Urothelium cell line (cell line): ENCODE measurements at regions not wholly inside any gene's neighbourhood (a gene's known extent, or its start where the extent isn't known, plus 50 kb on each side); places are given as distances from the start of the nearest gene placed in this dataset.
"Not testable (repeated sequence)": the region's sequence is repeated elsewhere in the genome, so short reads cannot be mapped to it uniquely, and the experiment has no call there.

ENCODE experiments used
- DNase-seq: peaks from one replicate; pipeline ENCODE4 v3.0.0; 2011; ENCODE audit warnings: low spot score, mixed read lengths
- FAIRE-seq: peaks from 2 replicates; lab custom pipeline; 2011; peaks lifted over from hg19 to GRCh38; lab: Jason Lieb, UNC

DNA sequence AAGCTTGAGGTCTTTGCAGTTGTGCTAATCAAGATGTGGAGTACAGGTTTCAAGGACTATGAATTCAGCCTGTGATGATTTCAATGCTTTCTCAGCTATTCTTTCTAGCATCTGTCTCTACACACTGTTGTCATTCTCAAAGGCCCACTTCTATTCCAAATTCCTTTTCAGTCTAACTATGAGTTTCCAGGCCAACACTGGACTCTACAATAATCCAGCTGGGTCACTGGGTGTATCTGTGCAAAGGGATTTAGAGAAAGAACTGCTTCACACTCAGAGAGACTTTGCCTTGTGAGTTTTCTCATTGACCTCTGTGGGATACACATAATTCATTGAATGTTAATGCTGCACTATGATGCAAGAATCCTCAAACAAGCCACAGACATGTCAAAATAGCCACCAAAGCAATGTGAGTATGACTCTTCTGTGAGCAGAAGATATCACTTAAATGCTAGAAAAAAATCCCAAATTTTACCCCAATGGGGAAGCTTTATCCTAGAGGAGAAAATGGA lies 171.8 kb upstream of the CLNK start:
- FAIRE-seq (no peak), DNase-seq (no peak)

DNA sequence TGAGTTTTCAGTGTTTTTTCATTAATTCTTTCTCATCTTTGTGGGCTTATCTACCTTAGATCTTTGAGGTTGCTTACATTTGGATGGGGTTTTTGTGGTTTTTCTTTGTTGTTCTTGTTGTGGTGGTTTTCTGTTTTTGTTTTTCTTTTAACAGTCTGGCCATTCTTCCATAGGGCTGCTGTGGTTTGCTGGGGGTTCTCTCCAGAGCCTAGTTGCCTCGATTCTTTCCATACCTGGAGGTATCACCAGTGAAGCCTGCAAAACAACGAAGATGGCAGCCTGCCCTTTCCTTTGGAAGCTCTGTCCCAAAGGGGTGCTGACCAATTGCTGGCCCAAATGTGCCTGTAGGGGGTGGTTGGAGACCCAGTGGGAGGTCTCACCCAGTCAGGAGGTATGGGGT lies 168.6 kb upstream of the CLNK start:
- DNase-seq (no peak), FAIRE-seq (no peak)

DNA sequence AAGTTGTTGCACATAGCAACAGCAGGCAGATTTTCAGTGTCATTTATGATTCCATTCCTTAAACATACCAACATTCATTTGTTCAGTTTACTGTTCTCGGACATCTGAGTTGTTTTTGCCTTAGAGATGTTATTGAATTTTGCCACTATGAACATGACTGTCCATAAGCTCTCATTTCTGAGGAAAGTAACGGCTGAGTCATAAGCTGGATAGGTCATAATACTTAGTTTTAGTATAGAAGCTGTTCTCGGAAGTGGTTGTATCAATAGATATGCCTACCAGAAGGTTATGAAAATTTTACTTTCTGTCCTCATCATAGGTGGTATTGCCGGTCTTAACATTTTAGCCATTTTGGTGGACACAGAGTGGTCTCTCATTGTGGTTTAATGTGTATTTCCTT lies 157.1 kb upstream of the CLNK start:
- DNase-seq (no peak), FAIRE-seq (no peak)

DNA sequence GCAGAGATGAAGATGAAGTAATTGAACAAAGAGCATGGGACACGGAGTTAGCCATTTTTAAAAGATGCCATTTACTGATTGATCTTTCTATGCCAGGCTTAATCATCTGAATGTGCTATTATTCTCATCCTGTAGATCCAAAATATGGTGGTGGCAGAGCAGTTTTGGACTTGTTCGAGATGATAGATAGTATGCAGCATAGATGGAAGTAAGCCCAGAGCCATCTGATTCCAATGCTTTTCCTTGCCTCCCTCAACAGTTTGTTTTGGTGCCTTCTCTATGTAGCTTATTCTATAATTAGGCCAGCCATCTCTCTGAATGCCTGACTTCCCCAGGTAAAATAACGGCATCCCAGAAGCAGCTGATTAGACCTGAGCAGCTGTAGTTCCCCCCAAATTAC lies 152.6 kb upstream of the CLNK start:
- FAIRE-seq = no peak

DNA sequence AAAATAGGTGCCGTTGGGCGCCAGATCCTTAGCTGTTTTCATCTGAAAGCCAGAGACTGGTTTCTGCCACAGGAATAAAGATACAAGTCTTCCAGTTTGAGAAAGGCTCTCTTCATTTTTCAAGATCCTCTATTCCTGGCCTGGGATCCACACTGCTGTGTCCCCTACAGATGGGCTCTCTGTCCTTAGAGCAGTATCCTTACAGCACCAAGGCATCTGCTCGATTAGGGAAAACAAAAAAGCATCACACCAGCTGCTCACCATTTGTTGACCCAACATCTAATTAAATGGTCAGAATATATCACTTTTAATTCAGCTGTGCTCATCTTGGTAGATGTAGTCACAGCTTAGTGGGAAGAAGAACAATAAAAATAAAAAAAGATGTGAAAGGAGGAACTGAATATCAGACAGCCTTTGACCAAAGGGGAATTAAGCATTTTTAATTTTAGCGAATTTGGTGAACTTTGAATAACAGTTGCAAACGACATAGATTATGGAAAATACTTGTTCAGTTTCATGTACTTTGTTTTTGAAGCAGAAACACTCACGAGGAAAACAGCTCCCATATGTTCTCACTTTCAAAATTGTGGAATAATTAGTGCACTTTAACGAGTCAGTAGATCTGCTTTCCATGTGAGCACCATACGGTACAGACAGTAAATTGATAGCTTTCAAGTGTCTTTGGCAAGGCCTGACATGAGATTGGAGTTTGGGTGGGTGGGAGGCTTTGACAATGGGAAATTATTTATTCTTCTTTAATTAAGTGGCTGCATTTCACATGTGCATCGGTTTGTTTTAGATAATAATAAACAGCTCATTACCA lies 148.4 kb upstream of the CLNK start:
- no peak for DNase-seq
- FAIRE-seq = no peak

More for the DNA sequence above, 152.6 kb upstream of the CLNK start:
- no peak for DNase-seq

DNA sequence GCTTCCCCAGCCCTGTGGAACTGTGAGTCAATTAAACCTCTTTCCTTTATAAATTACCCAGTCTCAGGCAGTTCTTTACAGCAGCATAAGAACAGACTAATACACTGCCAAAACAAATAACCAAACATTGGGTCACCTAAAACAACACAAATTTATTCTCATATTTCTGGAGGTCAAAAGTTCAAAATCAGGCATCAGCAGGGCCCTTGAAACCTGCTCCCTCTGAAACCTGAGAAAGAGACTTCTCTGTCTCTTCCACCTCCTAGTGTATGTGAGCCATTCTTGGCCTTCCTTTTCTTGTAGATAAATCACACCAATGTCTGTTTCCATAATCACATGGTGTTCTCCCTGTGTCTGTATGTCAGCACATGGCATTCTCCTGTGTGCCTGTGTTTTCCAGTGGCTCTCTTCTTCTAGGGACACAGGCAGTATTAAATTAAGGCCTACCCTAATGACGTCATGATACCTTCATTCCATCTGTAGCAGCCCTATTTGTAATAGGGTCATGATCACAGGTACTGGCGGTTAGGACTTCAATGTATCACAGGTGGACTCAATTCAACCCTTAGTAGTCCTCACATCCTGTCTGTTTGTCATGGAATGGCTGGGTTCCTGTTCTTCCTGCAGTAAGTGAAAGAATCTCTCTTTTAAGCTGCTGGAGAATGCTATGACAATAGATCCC lies 147.3 kb upstream of the CLNK start:
- DNase-seq = no peak
- FAIRE-seq = no peak

DNA sequence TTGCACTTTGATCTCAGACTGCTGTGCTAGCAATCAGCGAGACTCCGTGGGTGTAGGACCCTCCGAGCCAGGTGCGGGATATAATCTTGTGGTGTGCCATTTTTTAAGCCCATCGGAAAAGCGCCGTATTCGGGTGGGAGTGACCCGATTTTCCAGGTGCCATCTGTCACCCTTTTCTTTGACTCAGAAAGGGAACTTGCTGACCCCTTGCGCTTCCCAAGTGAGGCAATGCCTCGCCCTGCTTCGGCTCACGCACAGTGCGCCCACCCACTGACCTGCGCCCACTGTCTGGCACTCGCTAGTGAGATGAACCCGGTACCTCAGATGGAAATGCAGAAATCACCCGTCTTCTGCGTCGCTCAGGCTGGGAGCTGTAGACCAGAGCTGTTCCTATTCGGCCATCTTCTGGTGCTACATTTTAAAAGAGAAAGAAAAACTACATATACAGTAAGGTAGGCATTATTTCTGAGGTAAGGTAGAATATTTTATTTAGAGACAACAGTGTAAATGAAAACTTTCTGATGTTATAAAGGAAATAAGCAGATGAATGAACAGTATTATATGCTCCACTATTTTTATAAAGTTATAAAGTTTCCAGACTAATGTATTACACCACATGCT lies 144.5 kb upstream of the CLNK start:
- not testable (repeated sequence) for DNase-seq

DNA sequence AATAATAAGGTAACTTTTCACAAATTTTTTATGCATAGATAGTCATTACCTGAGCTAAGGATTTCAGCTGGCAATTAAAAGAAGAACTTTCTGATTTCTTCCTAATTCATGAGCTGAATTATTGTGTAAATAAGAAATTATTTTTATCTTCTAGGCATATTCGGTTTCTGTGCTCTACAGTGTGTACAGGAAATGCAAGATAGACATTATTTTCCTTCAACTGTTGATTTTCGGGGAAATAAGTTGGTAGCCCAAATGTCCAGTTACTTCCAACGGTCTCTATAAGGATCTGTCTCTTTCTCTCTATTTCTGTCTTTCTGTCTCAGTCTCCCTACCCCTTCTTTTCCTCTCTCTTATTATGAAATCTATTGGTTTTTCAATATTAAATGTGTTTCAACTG lies 137.3 kb upstream of the CLNK start:
- no peak for DNase-seq
- FAIRE-seq = no peak

More for the DNA sequence above, 144.5 kb upstream of the CLNK start:
- not testable (repeated sequence) for FAIRE-seq

DNA sequence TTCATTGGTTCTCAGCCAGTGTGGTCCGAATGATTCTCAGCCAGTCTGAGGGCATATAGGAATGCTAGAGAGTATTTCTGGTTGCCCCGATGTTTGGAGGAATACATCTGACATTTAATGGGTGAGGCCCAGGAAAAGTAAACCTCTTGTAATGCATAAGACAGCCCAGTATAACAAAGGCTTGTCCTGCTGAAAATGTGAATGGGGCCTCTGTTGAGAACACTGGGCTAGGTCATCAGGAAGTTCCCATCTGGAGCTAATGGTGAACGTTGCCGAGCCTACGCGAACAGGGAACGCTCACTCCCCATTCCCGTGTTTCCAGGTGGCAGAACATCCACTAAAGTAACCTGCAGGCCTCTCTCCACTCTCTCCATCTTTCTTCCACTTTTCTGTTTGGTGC lies 132.0 kb upstream of the CLNK start:
- no peak for DNase-seq

DNA sequence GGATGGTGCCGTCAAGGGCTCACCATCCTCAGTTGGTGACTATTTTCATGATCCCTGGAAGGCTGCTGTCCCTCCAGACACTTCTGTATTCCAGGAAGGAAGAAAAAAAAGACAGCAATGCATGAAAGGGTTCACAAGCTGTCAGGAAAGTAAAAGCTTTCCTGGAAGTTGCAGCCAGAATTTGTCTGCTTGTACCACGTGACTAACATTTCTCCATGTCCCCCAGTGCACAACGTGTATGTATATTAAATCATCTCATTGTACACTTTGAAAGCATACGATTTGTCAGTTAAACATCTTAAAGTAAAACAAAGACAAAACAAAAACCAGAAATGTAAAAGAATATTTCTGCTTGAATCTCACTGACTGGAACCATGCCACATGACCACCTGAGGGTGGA lies 127.4 kb upstream of the CLNK start:
- FAIRE-seq = no peak

More for the DNA sequence above, 132.0 kb upstream of the CLNK start:
- no peak for FAIRE-seq

DNA sequence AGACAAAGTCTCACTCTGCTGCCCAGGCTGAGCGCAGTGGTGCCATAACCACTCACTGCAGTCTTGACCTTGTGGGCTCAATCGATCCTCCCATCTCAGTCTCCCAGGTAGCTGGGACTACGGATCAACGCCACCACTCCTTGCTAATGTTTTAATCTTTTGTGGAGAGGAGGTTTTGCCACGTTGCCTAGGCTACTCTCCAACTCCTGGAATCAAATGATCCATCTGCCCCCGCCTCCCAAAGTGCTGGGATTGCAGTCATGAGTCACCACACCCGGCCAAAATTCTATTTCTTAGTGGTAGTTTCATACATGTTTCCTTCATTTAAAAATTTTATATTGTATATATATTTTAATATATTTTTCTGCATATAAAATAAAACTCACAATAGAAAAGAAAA lies 125.8 kb upstream of the CLNK start:
- FAIRE-seq (no peak), DNase-seq (no peak)

More for the DNA sequence above, 127.4 kb upstream of the CLNK start:
- no peak for DNase-seq

DNA sequence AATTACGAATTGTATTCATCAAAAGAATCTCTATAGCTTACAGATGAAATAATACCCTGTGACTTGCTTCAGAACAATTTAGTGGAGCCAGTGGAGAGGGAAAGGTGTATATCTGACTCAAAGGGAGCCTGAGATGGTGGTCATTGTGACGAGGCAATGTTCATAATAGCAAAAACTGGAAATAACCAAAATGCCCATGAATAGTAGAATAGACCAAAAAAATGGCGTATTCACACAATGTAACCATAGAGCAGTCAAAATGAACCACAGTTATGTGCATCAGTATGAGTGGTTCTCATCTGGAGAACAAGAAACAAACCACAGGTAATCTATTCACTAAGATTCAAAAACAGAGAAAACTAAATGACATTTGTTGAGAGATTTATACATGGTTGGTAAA lies 125.3 kb upstream of the CLNK start:
- FAIRE-seq = no peak

DNA sequence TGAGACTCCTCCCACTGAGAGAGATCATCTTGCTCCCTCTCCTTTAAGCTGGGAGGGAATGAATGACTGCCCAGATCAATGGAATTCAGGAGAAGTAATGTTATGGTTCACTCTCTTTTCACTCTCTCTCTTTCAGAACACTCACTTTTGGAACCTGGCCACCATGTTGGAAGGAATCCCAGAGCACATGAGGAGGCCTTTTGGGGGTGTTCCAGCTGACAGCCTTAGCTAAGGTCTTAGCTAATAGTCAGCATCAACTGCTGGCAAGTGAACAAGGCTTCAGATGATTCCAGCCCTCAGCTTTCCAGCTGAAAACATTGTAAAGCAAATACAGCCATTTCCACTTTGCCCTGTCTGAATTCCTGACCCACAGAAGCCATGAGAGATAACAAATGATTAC lies 124.0 kb upstream of the CLNK start:
- DNase-seq (no peak), FAIRE-seq (no peak)

More for the DNA sequence above, 125.3 kb upstream of the CLNK start:
- no peak for DNase-seq

DNA sequence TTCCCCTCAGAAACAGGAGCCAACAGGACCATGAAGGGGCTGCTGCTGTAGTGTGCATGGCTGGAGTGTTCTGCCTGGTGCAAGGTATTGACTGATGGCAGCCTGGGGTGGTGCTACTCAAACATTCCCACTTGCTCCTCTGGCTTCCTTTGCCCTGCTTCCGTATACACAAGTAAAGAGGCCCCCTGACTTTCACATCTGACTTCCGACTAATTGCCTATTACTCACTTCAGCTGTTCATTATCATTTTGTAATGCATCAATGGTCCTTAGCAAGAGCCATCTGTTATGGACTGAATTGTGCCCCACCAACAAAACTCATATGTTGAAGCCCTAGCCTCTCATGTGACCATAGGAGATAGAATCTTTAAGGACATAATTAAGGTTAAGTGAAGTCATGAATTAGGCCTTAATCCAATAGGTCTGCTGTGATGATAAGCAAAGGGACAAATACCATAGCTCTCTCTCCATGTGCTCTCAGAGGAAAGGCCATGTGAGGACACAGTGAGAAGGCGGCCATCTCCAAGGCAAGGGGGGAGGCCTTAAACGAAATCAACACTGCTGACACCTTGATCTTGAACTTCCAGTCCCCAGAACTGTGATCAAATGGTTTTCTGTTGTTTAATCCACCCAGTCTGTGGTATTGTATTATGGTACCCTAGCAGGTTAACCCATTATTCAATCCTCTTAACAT lies 122.5 kb upstream of the CLNK start:
- FAIRE-seq = no peak
- no peak for DNase-seq

DNA sequence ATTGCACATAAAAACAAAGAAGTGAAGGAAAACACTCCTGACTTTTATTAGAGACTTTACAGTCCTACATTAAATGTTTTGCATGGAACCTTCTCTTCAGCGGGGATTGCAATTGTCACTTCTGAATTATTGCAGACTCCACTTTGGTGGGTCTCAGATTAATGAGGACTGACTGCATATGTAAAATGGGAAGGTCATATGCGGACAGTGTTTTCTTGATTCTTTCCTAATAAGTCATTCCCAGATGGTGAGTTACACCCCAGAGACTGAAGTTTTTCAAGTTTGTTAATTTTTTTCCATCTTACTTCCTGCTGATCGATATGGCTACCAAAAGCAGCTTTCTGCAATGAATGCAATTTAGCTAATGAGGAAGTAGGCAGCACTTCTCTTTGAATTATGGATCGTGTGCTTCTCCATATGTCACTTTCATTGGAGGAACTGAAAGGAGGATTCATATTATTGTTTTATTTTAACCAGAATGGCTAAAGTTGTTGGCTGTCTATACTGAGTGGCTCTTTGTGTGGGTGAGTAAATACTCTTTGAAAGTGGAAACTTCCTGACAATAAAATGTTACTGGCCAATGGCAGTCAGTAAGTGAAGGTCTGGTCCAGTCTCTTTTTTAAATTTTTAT lies 119.3 kb upstream of the CLNK start:
- FAIRE-seq (no peak), DNase-seq (no peak)

DNA sequence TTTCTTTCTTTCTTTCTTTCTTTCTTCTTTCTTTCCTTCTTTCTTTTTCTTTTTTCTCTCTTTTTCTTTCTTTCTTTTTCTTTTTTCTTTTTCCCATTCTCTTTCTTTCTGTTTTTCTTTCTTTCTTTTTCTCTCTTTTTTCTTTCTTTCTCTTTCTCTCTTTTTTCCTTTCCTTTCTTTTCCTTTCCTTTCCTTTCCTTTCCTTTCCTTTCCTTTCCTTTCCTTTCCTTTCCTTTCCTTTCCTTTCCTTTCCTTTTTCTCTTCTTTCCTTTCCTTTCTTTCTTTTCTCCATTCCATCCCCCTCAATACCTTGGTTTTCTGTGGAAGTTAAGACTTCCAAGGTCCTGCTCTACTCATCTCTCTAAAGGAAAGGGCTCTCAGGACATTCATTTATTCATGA lies 102.8 kb upstream of the CLNK start:
- FAIRE-seq (no peak), DNase-seq (no peak)

DNA sequence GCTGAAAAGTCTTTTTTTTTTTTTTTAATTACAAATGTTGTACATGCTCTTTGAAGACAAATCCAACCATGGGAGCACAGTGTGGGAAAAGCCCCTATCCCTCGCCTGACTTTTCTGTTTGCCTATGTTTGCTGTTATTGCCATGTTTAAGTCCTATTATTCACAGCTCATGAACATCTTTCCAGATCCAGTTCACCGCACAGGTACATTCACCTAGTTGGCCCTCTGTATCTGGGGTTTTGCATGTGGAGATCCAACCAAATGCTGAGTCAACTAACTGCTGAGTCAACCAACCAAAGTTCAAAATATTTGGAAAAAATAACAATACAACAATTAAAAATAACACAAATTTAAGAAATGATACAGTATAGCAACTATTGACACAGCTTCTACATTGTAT lies 100.1 kb upstream of the CLNK start:
- no peak for DNase-seq
- FAIRE-seq = no peak

DNA sequence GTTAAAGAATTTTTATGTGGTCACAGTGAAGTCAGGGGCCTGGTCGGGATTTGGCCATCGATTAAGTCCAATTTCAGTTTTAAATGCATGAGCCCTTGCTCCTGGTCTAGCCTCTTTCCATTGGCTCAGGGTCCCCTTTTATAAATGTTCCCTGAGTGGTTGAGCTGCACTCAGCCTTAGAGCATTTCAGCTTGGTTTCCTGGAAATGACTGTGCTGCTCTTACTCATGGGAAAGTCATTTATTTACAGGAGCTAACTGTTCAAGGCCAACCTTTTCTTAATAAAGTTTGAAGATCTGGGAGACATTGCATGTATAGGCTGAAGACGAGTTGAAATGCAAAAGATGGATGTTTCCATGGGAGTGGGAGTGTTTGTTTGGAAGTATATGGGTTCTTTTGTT lies 98.8 kb upstream of the CLNK start:
- FAIRE-seq (no peak), DNase-seq (peak; percentile 7)

DNA sequence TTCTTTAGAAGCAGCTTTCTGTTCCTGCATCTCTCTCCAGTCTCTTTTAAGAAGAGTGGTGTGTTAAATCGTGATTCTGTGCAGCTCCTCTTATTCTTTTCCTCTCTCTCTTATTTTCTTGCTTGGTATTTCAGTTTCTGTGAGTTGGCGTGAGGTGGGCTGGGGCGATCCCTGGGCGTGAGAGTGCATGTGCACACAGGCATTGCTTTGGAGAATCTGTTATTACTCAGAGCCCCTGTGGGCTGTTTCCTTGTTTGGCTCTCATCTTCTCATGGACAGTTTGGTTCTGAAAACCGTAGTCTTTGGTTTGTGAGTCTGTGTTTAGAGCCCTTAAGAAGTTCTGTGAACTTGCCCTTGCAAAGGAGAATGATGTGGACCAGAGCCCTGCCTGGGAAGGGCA lies 97.2 kb upstream of the CLNK start:
- no peak for DNase-seq
- FAIRE-seq = no peak

DNA sequence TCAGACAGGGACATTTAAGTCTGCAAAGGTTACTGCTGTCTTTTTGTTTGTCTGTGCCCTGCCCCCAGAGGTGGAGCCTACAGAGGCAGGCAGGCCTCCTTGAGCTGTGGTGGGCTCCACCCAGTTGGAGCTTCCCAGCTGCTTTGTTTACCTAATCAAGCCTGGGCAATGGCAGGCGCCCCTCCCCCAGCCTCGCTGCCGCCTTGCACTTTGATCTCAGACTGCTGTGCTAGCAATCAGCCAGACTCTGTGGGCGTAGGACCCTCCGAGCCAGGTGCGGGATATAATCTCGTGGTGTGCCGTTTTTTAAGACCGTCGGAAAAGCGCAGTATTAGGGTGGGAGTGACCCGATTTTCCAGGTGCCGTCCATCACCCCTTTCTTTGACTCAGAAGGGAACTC lies 96.2 kb upstream of the CLNK start:
- not testable (repeated sequence) for FAIRE-seq, DNase-seq

DNA sequence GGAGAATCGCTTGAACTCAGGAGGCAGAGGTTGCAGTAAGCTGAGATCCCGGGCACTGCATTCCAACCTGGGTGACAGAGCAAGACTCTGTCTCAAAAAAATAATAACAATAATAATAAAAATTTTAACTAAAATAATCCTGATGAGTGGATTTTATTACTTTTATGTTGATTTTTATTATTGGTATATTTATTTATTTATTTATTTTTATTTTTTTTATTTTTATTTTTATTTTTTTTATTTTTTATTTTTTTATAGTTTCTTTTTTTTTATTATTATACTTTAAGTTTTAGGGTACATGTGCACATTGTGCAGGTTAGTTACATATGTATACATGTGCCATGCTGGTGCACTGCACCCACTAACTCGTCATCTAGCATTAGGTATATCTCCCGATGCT lies 90.6 kb upstream of the CLNK start:
- DNase-seq, FAIRE-seq: not testable (repeated sequence)
